GM18498 (cell line): ENCODE measurements at regions not wholly inside any gene's neighbourhood (a gene's known extent, or its start where the extent isn't known, plus 50 kb on each side); places are given as distances from the start of the nearest gene placed in this dataset.
"Not testable (repeated sequence)": the region's sequence is repeated elsewhere in the genome, so short reads cannot be mapped to it uniquely, and the experiment has no call there.

Source experiments
- ATAC-seq: cut with Tn5 transposase; IDR thresholded peaks from one replicate; pipeline ENCODE4 v1.9.1; 2021; ENCODE audit warnings: mild to moderate bottlenecking, moderate library complexity; ENCODE audit not compliant: unreplicated experiment

GRCh38 chr7:149992366-149992765 is 118.6 kb downstream of the ATP6V0E2 start:
- not testable (repeated sequence) for ATAC-seq

- ATAC-seq: not testable (repeated sequence)
Measured at GRCh38 chr7:149995369-149996026, 121.7 kb downstream of the ATP6V0E2 start.

- not testable (repeated sequence) for ATAC-seq
Measured at GRCh38 chr7:150000780-150001599, 127.2 kb downstream of the ATP6V0E2 start.

GRCh38 chr7:150003304-150003810 is 129.6 kb downstream of the ATP6V0E2 start:
- no peak for ATAC-seq

GRCh38 chr7:150003973-150004372 is 130.2 kb downstream of the ATP6V0E2 start:
- ATAC-seq: not testable (repeated sequence)

- ATAC-seq: not testable (repeated sequence)
Measured at GRCh38 chr7:150004843-150005242, 131.1 kb downstream of the ATP6V0E2 start.

- not testable (repeated sequence) for ATAC-seq
Measured at GRCh38 chr7:150009620-150010303, 136.0 kb downstream of the ATP6V0E2 start.

GRCh38 chr7:150016651-150017189 is 143.0 kb downstream of the ATP6V0E2 start:
- ATAC-seq: not testable (repeated sequence)

- not testable (repeated sequence) for ATAC-seq
Measured at GRCh38 chr7:150020210-150020609, 146.4 kb downstream of the ATP6V0E2 start.

- not testable (repeated sequence) for ATAC-seq
Measured at GRCh38 chr7:150024550-150025490, 151.1 kb downstream of the ATP6V0E2 start.

GRCh38 chr7:150025802-150026201 is 152.0 kb downstream of the ATP6V0E2 start:
- ATAC-seq: not testable (repeated sequence)

GRCh38 chr7:150028344-150029012 is 154.7 kb downstream of the ATP6V0E2 start:
- not testable (repeated sequence) for ATAC-seq

GRCh38 chr7:150029013-150029389 is 155.2 kb downstream of the ATP6V0E2 start:
- not testable (repeated sequence) for ATAC-seq

- not testable (repeated sequence) for ATAC-seq
Measured at GRCh38 chr7:150031733-150032132, 158.0 kb downstream of the ATP6V0E2 start.

GRCh38 chr7:150033711-150034110 is 159.9 kb downstream of the ATP6V0E2 start:
- not testable (repeated sequence) for ATAC-seq

GRCh38 chr7:150035769-150036168 is 162.0 kb downstream of the ATP6V0E2 start:
- ATAC-seq: not testable (repeated sequence)

GRCh38 chr7:150039061-150039460 is 165.3 kb downstream of the ATP6V0E2 start:
- ATAC-seq: not testable (repeated sequence)

- not testable (repeated sequence) for ATAC-seq
Measured at GRCh38 chr7:150042281-150042680, 168.5 kb downstream of the ATP6V0E2 start.

- ATAC-seq: not testable (repeated sequence)
Measured at GRCh38 chr7:150044771-150045170, 171.0 kb downstream of the ATP6V0E2 start.
